Skeletal muscle satellite cell (primary cell): ENCODE measurements at regions not wholly inside any gene's neighbourhood (a gene's known extent, or its start where the extent isn't known, plus 50 kb on each side); places are given as distances from the start of the nearest gene placed in this dataset.

Experiments
- H3K27me3 ChIP-seq: 2 replicates; pipeline ENCODE4 v1.7.0; 2013; ENCODE audit warnings: low read length; ENCODE audit not compliant: control insufficient read depth, insufficient read depth
- H3K36me3 ChIP-seq: 2 replicates; pipeline ENCODE4 v1.7.0; 2013; ENCODE audit warnings: mild to moderate bottlenecking, control low read depth, low read length; ENCODE audit not compliant: insufficient read depth
- H3K4me1 ChIP-seq: 2 replicates; pipeline ENCODE4 v1.7.0; 2013; ENCODE audit warnings: low read length; ENCODE audit not compliant: control insufficient read depth, insufficient read depth
- H3K4me2 ChIP-seq: 2 replicates; pipeline ENCODE4 v1.7.0; 2013; ENCODE audit warnings: mild to moderate bottlenecking, low read length
- H3K4me3 ChIP-seq: 2 replicates; pipeline ENCODE4 v1.7.0; 2013; ENCODE audit warnings: low read length
- H3K9ac ChIP-seq: 2 replicates; pipeline ENCODE4 v1.7.0; 2013; ENCODE audit warnings: mild to moderate bottlenecking, low read depth, low read length, moderate library complexity
- H3K9me3 ChIP-seq: replicated peaks from 2 replicates; pipeline ENCODE4 v1.7.0; 2013; ENCODE audit warnings: mild to moderate bottlenecking, control low read depth, low read length

GRCh38 chr13:109859216-109859835, 72.9 kb upstream of the IRS2 start:
- no peak overlapping the region for H3K4me3 ChIP-seq
- H3K27me3 ChIP-seq: no peaks in the 10 kb centered on the region

GRCh38 chr13:109858319-109858718, 71.9 kb upstream of the IRS2 start:
- Histone ChIP-seq H3K4me1 (peaks cover 15% of the 10 kb centered on the region), H3K4me3 (no peak overlapping the region), H3K27me3 (no peaks in the 10 kb centered on the region), H3K36me3 (no peaks in the 10 kb centered on the region), H3K9ac (no peak overlapping the region), H3K9me3 (no peaks in the 10 kb centered on the region), H3K4me2 (no peak overlapping the region)

More at GRCh38 chr13:109859216-109859835, 72.9 kb upstream of the IRS2 start:
- H3K9ac ChIP-seq: no peak overlapping the region
- no peak overlapping the region for H3K4me2 ChIP-seq
- H3K9me3 ChIP-seq: no peaks in the 10 kb centered on the region
- H3K4me1 ChIP-seq: peaks cover 16% of the 10 kb centered on the region
- no peaks in the 10 kb centered on the region for H3K36me3 ChIP-seq

- no peaks in the 10 kb centered on the region for H3K9me3 ChIP-seq
- no peaks in the 10 kb centered on the region for H3K36me3 ChIP-seq
- peaks cover 10% of the 10 kb centered on the region for H3K4me1 ChIP-seq
- no peak overlapping the region for H3K4me3 ChIP-seq
- no peaks in the 10 kb centered on the region for H3K27me3 ChIP-seq
- H3K9ac ChIP-seq: no peak overlapping the region
- no peak overlapping the region for H3K4me2 ChIP-seq
Measured at GRCh38 chr13:109857803-109858202, 71.4 kb upstream of the IRS2 start.

- Histone ChIP-seq H3K9me3 (no peaks in the 10 kb centered on the region), H3K4me2 (no peak overlapping the region), H3K9ac (no peak overlapping the region), H3K4me3 (no peak overlapping the region), H3K36me3 (no peaks in the 10 kb centered on the region), H3K4me1 (peaks cover 5% of the 10 kb centered on the region), H3K27me3 (no peaks in the 10 kb centered on the region)
Measured at GRCh38 chr13:109857325-109857724, 70.9 kb upstream of the IRS2 start.

GRCh38 chr13:109856350-109856749, 70.0 kb upstream of the IRS2 start:
- Histone ChIP-seq H3K4me1 (no peaks in the 10 kb centered on the region), H3K9me3 (no peaks in the 10 kb centered on the region), H3K4me2 (no peak overlapping the region), H3K4me3 (no peak overlapping the region), H3K27me3 (no peaks in the 10 kb centered on the region), H3K36me3 (no peaks in the 10 kb centered on the region), H3K9ac (no peak overlapping the region)

GRCh38 chr13:109853153-109853552, 66.8 kb upstream of the IRS2 start:
- Histone ChIP-seq H3K9me3 (no peaks in the 10 kb centered on the region), H3K36me3 (no peaks in the 10 kb centered on the region), H3K4me2 (no peak overlapping the region), H3K27me3 (no peaks in the 10 kb centered on the region), H3K4me3 (no peak overlapping the region), H3K9ac (no peak overlapping the region), H3K4me1 (no peaks in the 10 kb centered on the region)

GRCh38 chr13:109846185-109846584, 59.8 kb upstream of the IRS2 start:
- H3K9me3 ChIP-seq: no peaks in the 10 kb centered on the region
- H3K4me3 ChIP-seq: no peak overlapping the region
- H3K9ac ChIP-seq: no peak overlapping the region
- no peaks in the 10 kb centered on the region for H3K27me3 ChIP-seq
- no peak overlapping the region for H3K4me2 ChIP-seq
- peaks cover 22% of the 10 kb centered on the region for H3K4me1 ChIP-seq
- H3K36me3 ChIP-seq: no peaks in the 10 kb centered on the region

- no peaks in the 10 kb centered on the region for H3K9me3 ChIP-seq
- peak overlapping the region; percentile 15 for H3K4me3 ChIP-seq
- H3K4me1 ChIP-seq: peaks cover 40% of the 10 kb centered on the region
- H3K36me3 ChIP-seq: no peaks in the 10 kb centered on the region
- H3K27me3 ChIP-seq: no peaks in the 10 kb centered on the region
- peak overlapping the region; percentile 10 for H3K4me2 ChIP-seq
- peak overlapping the region; percentile 25 for H3K9ac ChIP-seq
Measured at GRCh38 chr13:109844396-109844795, 58.0 kb upstream of the IRS2 start.

- Histone ChIP-seq H3K9me3 (no peaks in the 10 kb centered on the region), H3K36me3 (no peaks in the 10 kb centered on the region), H3K9ac (peak overlapping the region; percentile 17), H3K4me2 (peak overlapping the region; percentile 10), H3K4me1 (peaks cover 45% of the 10 kb centered on the region), H3K27me3 (no peaks in the 10 kb centered on the region), H3K4me3 (no peak overlapping the region)
Measured at GRCh38 chr13:109843695-109844094, 57.3 kb upstream of the IRS2 start.

- H3K36me3 ChIP-seq: no peaks in the 10 kb centered on the region
Measured at GRCh38 chr13:109842212-109842920, 56.0 kb upstream of the IRS2 start.

GRCh38 chr13:109840893-109841287, 54.5 kb upstream of the IRS2 start:
- peak overlapping the region; percentile 62 for H3K9ac ChIP-seq
- H3K4me3 ChIP-seq: no peak overlapping the region

More at GRCh38 chr13:109842212-109842920, 56.0 kb upstream of the IRS2 start:
- Histone ChIP-seq H3K9me3 (no peaks in the 10 kb centered on the region), H3K4me2 (no peak overlapping the region), H3K4me3 (no peak overlapping the region), H3K27me3 (no peaks in the 10 kb centered on the region), H3K4me1 (peaks cover 45% of the 10 kb centered on the region), H3K9ac (no peak overlapping the region)

More at GRCh38 chr13:109840893-109841287, 54.5 kb upstream of the IRS2 start:
- Histone ChIP-seq H3K36me3 (no peaks in the 10 kb centered on the region), H3K9me3 (no peaks in the 10 kb centered on the region), H3K4me1 (peaks cover 45% of the 10 kb centered on the region), H3K27me3 (no peaks in the 10 kb centered on the region), H3K4me2 (peak overlapping the region; percentile 6)
